ENCODE measurements at regions not wholly inside any gene's neighbourhood (a gene's known extent, or its start where the extent isn't known, plus 50 kb on each side); places are given as distances from the start of the nearest gene placed in this dataset.

DNA sequence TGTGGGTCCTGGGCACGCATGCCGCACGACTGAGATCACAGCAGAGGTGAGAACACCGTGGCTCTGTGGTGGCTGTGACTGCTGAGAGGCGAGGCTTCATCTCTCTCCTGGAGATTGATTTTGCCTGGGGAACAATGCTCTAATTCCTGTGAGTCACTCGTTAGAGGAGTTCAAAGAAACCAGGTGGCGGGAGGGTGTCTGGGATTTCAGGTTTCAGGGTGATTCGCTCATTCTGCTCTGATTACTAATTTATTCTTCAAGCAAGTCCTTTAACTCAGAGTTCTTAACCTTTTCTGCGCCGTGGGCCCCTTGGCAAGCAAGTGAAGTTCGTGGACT lies 56.3 kb downstream of the GLI2 start:
- H3K27me3 ChIP-seq (ENCODE audit: control insufficient read depth, insufficient read depth, low read length) = no peaks in the 10 kb centered on the region
- TF ChIP-seq, protein P1, sequence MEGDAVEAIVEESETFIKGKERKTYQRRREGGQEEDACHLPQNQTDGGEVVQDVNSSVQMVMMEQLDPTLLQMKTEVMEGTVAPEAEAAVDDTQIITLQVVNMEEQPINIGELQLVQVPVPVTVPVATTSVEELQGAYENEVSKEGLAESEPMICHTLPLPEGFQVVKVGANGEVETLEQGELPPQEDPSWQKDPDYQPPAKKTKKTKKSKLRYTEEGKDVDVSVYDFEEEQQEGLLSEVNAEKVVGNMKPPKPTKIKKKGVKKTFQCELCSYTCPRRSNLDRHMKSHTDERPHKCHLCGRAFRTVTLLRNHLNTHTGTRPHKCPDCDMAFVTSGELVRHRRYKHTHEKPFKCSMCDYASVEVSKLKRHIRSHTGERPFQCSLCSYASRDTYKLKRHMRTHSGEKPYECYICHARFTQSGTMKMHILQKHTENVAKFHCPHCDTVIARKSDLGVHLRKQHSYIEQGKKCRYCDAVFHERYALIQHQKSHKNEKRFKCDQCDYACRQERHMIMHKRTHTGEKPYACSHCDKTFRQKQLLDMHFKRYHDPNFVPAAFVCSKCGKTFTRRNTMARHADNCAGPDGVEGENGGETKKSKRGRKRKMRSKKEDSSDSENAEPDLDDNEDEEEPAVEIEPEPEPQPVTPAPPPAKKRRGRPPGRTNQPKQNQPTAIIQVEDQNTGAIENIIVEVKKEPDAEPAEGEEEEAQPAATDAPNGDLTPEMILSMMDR (IDR thresholded peaks at IDR 0.05; ENCODE audit: insufficient read depth, low read length, poor library complexity, severe bottlenecking) = no peak
- no peak overlapping the region for H3K4me3 ChIP-seq (ENCODE audit: low read depth, low read length)
- no peaks in the 10 kb centered on the region for H3K36me3 ChIP-seq (ENCODE audit: control insufficient read depth, insufficient read depth, low read length)
- peak; percentile 83 for DNase-seq (ENCODE audit: low read depth)

- DNase-seq (ENCODE audit: low read depth) = no peak
- H3K27me3 ChIP-seq (ENCODE audit: control insufficient read depth, insufficient read depth, low read length) = no peaks in the 10 kb centered on the region
- no peak overlapping the region for H3K4me3 ChIP-seq (ENCODE audit: low read depth, low read length)
- TF ChIP-seq, protein P1 (IDR thresholded peaks at IDR 0.05; ENCODE audit: insufficient read depth, low read length, poor library complexity, severe bottlenecking) = no peak
- H3K36me3 ChIP-seq (ENCODE audit: control insufficient read depth, insufficient read depth, low read length) = no peaks in the 10 kb centered on the region
These were observed 58.2 kb downstream of the GLI2 start for GRCh38 chr2:120793682-120794403.

DNA sequence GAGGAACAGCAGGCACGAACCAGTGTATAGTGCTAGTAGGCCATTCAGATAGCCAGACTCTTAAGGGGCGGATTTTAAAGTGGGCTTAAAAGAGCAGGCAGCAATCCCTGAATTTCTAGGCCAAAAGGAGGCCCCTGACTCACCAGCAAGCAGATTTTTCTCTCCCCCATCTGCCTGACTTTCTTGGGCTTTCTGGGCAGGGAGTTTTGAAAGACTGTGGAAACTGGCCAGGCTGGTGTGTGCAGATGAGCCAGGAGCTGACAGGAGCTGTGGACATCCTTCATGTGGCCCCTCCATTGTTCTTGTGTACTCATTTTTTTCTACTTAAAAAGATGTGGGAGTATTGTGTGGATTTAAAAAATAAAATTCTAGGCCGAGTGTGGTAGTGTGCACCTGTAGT lies 59.0 kb downstream of the GLI2 start:
- TF ChIP-seq, protein P1 (IDR thresholded peaks at IDR 0.05; ENCODE audit: insufficient read depth, low read length, poor library complexity, severe bottlenecking) = no peak
- Histone ChIP-seq H3K27me3 (ENCODE audit: control insufficient read depth, insufficient read depth, low read length) (no peaks in the 10 kb centered on the region), H3K4me3 (ENCODE audit: low read depth, low read length) (no peak overlapping the region), H3K36me3 (ENCODE audit: control insufficient read depth, insufficient read depth, low read length) (no peaks in the 10 kb centered on the region)
- no peak for DNase-seq (ENCODE audit: low read depth)

GRCh38 chr2:120796094-120796493 lies 60.4 kb downstream of the GLI2 start:
- no peak overlapping the region for H3K4me3 ChIP-seq (ENCODE audit: low read depth, low read length)
- DNase-seq (ENCODE audit: low read depth) = no peak
- H3K36me3 ChIP-seq (ENCODE audit: control insufficient read depth, insufficient read depth, low read length) = no peaks in the 10 kb centered on the region
- TF ChIP-seq, protein P1 (IDR thresholded peaks at IDR 0.05; ENCODE audit: insufficient read depth, low read length, poor library complexity, severe bottlenecking) = no peak
- H3K27me3 ChIP-seq (ENCODE audit: control insufficient read depth, insufficient read depth, low read length) = no peaks in the 10 kb centered on the region

DNA sequence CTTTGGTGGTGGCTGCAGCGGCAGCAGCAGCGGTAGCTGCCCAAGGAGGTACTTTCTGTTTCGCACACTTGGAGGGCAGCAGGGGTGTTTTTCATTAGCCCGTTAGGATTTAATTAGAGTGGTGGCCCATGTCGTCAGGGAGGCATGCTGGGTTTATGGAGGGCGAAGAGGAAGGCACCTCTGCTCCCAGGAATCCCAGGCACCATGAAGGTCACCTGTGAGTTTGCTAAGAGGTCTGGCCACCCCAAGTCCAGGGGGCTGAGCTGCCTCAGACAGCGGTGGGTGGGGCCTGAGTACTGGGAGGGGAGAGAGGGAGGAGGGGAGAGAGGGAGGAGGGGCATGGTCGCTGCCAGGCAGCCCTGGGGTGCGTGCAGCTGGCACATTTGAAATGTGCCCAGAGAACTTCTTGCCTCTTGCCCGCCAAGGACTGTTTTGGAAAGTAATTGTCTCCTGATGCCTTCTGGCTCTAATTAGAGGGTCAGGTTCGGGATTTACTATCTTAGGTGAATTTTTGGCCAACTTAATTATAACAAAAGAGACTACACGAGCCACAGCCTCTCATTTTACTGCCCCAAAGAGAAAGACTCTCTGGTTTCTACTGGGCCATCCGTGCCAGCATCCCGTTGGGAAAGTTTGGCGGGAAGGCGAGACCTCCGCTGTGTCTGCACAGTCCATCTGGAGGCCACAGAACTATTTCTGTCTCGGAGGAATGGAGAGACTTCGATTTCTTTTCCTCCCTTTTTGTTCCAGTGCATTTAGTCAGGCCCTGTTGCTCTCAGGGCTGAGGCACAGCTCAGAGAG lies 62.0 kb downstream of the GLI2 start:
- DNase-seq (ENCODE audit: low read depth) = no peak
- Histone ChIP-seq H3K27me3 (ENCODE audit: control insufficient read depth, insufficient read depth, low read length) (no peaks in the 10 kb centered on the region), H3K36me3 (ENCODE audit: control insufficient read depth, insufficient read depth, low read length) (no peaks in the 10 kb centered on the region), H3K4me3 (ENCODE audit: low read depth, low read length) (no peak overlapping the region)
- TF ChIP-seq, protein P1 (IDR thresholded peaks at IDR 0.05; ENCODE audit: insufficient read depth, low read length, poor library complexity, severe bottlenecking) = no peak

Data from kidney epithelial cell (primary cell).